ENCODE measurements at regions not wholly inside any gene's neighbourhood (a gene's known extent, or its start where the extent isn't known, plus 50 kb on each side); places are given as distances from the start of the nearest gene placed in this dataset.
"Not testable (repeated sequence)": the region's sequence is repeated elsewhere in the genome, so short reads cannot be mapped to it uniquely, and the experiment has no call there.

DNA sequence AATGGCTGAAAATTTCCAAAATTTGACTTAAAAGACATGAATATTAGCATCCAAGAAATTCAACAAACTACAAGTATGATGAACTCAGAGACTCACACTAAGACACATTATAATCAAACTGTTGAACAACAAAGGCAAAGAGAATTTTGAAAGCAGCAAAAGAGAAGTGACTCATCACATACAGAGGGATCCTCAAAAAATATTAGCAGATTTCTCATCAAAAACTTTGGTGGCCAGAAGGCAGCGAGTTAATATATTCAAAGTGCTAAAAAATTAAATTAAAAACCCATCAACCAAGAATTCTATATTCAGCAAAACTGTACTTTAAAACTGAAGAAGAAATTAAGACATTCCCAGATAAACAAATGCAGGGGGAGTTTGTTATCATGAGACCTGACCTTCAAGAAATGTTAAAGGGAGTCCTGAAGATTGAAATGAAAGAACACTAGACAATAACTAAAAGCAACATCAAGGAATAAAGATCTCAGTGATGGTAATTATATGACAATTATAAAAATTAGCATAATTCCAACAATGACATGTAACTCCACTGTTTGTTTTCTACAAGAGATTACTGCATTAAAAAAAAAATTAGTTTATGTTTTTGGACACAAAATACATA, 150.0 kb downstream of the RNASET2 start:
- no peak for DNase-seq (ENCODE audit: low spot score)

DNA sequence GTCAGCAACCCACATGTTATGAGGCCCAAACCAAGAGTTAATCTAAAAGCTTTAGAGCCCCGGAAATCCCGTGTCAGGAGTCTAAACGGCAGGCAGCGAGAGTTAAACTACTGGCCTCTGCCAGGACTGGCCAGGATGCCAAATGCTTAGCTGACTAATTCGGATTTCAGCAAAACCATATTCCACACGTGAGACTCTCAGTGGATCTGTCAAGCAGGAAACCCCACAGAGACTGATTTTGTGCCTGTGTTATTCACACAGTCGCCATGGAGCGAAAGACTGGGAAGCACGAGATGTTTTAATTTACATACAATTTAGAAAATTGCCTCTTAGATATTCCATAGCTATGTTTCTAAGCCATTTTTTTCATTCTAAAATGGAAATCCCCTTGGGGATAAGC, 152.9 kb downstream of the RNASET2 start:
- DNase-seq (ENCODE audit: low spot score): no peak

- no peak for DNase-seq (ENCODE audit: low spot score)
Measured at GRCh38 chr6:166802401-166802800, 153.9 kb downstream of the RNASET2 start.

- DNase-seq (ENCODE audit: low spot score): no peak
Measured at GRCh38 chr6:166800137-166800536, 156.2 kb downstream of the RNASET2 start.

DNA sequence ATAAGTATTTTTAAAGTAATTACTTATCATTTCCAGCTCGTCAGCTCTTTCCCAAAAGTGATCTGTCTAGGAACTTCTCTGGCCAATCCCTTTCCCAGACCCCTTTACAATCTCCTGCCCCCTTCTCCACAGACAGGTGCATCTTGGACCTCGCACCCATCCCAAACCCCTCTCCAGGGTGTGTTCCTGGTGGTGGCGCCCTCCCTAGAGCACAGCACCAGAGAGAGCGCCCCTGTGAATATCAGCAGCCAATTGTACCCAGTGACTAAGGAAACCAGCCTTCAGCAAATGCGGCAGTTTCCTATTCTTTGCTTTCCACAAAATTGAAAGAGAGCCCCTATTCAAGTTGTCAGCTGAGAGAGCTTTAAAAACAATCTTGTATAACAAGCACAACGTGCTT, 157.7 kb downstream of the RNASET2 start:
- DNase-seq (ENCODE audit: low spot score): no peak

GRCh38 chr6:166796610-166797009, 159.7 kb downstream of the RNASET2 start:
- no peak for DNase-seq (ENCODE audit: low spot score)

GRCh38 chr6:166795879-166796278, 160.5 kb downstream of the RNASET2 start:
- no peak for DNase-seq (ENCODE audit: low spot score)

- not testable (repeated sequence) for DNase-seq (ENCODE audit: low spot score)
Measured at GRCh38 chr6:166790808-166791207, 163.8 kb upstream of the RPS6KA2 start.

DNA sequence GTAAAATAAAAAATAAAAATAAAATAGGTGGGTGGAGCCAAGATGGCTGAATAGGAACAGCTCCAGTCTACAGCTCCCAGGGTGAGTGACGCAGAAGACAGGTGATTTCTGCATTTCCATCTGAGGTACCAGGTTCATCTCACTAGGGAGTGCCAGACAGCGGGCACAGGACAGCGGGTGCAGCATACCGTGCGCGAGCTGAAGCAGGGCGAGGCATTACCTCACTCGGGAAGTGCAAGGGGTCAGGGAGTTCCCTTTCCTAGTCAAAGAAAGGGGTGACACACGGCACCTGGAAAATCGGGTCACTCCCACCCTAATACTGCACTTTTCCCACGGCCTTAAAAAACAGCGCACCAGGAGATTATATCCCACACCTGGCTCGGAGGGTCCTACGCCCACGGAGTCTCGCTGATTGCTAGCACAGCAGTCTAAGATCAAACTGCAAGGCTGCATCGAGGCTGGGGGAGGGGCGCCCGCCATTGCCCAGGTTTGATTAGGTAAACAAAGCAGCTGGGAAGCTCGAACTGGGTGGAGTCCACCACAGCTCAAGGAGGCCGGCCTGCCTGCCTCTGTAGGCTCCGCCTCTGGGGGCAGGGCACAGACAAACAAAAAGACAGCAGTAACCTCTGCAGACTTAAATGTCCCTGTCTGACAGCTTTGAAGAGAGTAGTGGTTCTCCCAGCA, 161.9 kb upstream of the RPS6KA2 start:
- not testable (repeated sequence) for DNase-seq (ENCODE audit: low spot score)

GRCh38 chr6:166786704-166787293, 159.7 kb upstream of the RPS6KA2 start:
- peak; percentile 76 for DNase-seq (ENCODE audit: low spot score)

GRCh38 chr6:166785131-166785530, 158.1 kb upstream of the RPS6KA2 start:
- DNase-seq (ENCODE audit: low spot score): no peak

DNA sequence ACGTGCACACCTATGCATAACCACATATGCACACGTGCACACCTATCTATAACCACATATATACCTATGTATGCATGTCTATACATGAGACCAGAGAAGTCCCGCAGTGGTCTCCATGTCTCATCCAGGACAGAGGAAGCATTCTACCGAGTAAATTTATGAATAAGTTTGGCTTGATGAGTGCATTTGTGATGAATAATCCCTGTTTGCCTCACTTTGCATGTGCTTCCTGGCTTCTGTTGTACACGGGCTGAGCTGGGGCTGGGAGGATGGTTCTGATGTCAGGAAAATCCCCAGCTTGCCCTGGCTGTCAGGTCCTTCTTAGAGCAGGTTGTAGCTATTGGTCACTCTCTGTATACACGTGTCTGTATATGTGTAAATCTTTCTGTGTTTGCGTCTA, 157.6 kb upstream of the RPS6KA2 start:
- DNase-seq (ENCODE audit: low spot score): no peak

- no peak for DNase-seq (ENCODE audit: low spot score)
Measured at GRCh38 chr6:166782520-166782919, 155.5 kb upstream of the RPS6KA2 start.

- DNase-seq (ENCODE audit: low spot score): no peak
Measured at GRCh38 chr6:166781331-166781730, 154.3 kb upstream of the RPS6KA2 start.

GRCh38 chr6:166779963-166780683, 153.1 kb upstream of the RPS6KA2 start:
- DNase-seq (ENCODE audit: low spot score): no peak

GRCh38 chr6:166779381-166779780, 152.3 kb upstream of the RPS6KA2 start:
- DNase-seq (ENCODE audit: low spot score): no peak

GRCh38 chr6:166778776-166779175, 151.7 kb upstream of the RPS6KA2 start:
- DNase-seq (ENCODE audit: low spot score): no peak

DNA sequence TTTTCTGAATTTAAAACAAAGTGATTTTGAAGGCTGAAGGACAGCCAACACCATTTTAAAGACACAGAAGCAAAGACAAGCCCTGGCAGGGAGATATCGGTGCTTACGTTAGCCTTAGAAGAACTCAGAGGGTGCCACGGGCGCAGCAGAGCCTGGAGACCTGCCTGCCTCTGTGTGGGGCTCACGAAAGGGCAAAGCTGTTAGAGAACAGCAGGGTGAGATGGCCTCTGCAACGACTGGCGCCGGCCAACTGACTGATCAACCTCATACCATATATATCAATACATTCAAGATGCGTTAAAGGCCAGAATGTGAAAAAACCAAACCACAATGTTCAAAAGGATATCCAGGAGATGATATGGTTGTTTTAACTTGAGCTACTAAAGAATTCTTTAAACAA, 151.0 kb upstream of the RPS6KA2 start:
- DNase-seq (ENCODE audit: low spot score): no peak

DNA sequence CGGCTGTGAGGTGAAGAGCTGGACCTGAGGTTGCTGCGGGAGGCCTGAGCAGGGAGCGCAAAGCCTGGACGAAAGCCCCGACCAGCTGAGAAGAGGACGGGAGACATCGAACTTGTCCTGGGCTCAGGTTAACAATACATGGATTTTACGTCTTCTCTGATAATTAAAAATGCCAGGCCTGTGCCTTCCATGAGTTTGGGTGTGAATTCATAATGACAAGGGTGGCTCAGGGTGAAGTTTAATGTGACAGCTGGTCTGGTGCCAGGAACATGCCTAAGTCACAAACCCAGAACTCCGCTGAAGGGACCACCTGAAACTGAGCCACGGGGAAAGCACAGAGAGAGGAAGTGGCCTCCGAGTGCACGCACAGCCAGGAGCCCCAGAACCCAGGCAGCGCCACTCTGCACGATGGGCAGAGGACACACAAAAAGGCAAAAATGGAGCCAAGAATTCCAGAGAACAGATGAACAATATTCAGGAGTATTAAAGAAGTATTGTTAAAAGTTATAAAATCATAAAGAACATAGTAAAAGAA, 150.1 kb upstream of the RPS6KA2 start:
- DNase-seq (ENCODE audit: low spot score): no peak

- DNase-seq (ENCODE audit: low spot score): no peak
Measured at GRCh38 chr6:166776571-166776970, 149.5 kb upstream of the RPS6KA2 start.

GRCh38 chr6:166775923-166776220, 148.8 kb upstream of the RPS6KA2 start:
- no peak for DNase-seq (ENCODE audit: low spot score)

- DNase-seq (ENCODE audit: low spot score): peak; percentile 78
Measured at GRCh38 chr6:166775180-166775922, 148.3 kb upstream of the RPS6KA2 start.
